BJ (cell line): ENCODE measurements at regions not wholly inside any gene's neighbourhood (a gene's known extent, or its start where the extent isn't known, plus 50 kb on each side); places are given as distances from the start of the nearest gene placed in this dataset.

Source experiments
- CTCF ChIA-PET: fragments of 350-600 bp; formaldehyde crosslinking; extraction: SDS; loops from one replicate; lab custom pipeline; 2021; ENCODE audit warnings: antibody characterized with exemption, inconsistent platforms; lab: Yijun Ruan, JAX
- POLR2A ChIA-PET: fragments of 300-600 bp; sonication (Branson Sonifier 250); formaldehyde crosslinking; extraction: SDS; loops from one replicate; lab custom pipeline; 2021; ENCODE audit warnings: antibody characterized with exemption; lab: Charles Lee
- DNase-seq: peaks from one replicate; pipeline ENCODE4 v3.0.0-alpha.2; 2011; ENCODE audit warnings: low read depth
- H3K27me3 ChIP-seq: 2 replicates; pipeline ENCODE4 v1.6.0; 2011; ENCODE audit warnings: low read length; ENCODE audit not compliant: control insufficient read depth, insufficient read depth
- H3K36me3 ChIP-seq: 2 replicates; pipeline ENCODE4 v1.5.1; 2011; ENCODE audit warnings: low read length; ENCODE audit not compliant: control insufficient read depth, insufficient read depth
- H3K4me3 ChIP-seq: 2 replicates; pipeline ENCODE4 v1.5.1; 2011; ENCODE audit warnings: low read depth, mild to moderate bottlenecking, control low read depth, low read length
- CTCF ChIP-seq: IDR thresholded peaks from 2 replicates; pipeline ENCODE4 v1.5.1; 2011; ENCODE audit warnings: low read depth, mild to moderate bottlenecking, control low read depth, inconsistent platforms, low read length, moderate library complexity; ENCODE audit not compliant: insufficient read depth

GRCh38 chr11:64445651-64446050, 86.7 kb downstream of the RPS6KA4 start:
- Histone ChIP-seq H3K36me3 (no peaks in the 10 kb centered on the region), H3K27me3 (peaks cover 10% of the 10 kb centered on the region), H3K4me3 (no peak overlapping the region)
- no peak for DNase-seq
- no peak for TF ChIP-seq CTCF
- ChIA-PET POLR2A (no interaction called here), CTCF (interaction anchor here (1.3 kb wide), 1 partner anchor 207 kb away, joined by 4 read pairs; no protein-coding TSS in a partner anchor)

GRCh38 chr11:64447831-64448598, 89.1 kb downstream of the RPS6KA4 start:
- CTCF ChIA-PET, result interaction anchor here (0.9 to 5.2 kb wide), 24 partner anchors 10 to 274 kb away, joined by 3 to 80 read pairs (median 8); no protein-coding TSS in a partner anchor
- no peak for DNase-seq
- POLR2A ChIA-PET, result no interaction called here
- H3K36me3 ChIP-seq, result no peaks in the 10 kb centered on the region
- H3K4me3 ChIP-seq, result no peak overlapping the region
- H3K27me3 ChIP-seq, result peaks cover 8% of the 10 kb centered on the region
- no peak for TF ChIP-seq CTCF

GRCh38 chr11:64448599-64449380, 89.8 kb downstream of the RPS6KA4 start:
- DNase-seq, result no peak

GRCh38 chr11:64449381-64450167, 90.6 kb downstream of the RPS6KA4 start:
- ChIA-PET POLR2A (interaction anchor here (0.5 to 0.7 kb wide), 2 partner anchors 12 to 405 kb away, joined by 3 read pairs; no protein-coding TSS in a partner anchor), CTCF (interaction anchor here (0.7 to 5.2 kb wide), 54 partner anchors 8 to 1593 kb away, joined by 3 to 80 read pairs (median 4); no protein-coding TSS in a partner anchor)
- TF ChIP-seq CTCF, result peak; percentile 91
- DNase-seq, result no peak
- Histone ChIP-seq H3K27me3 (peaks cover 7% of the 10 kb centered on the region), H3K36me3 (no peaks in the 10 kb centered on the region), H3K4me3 (no peak overlapping the region)

More at GRCh38 chr11:64448599-64449380, 89.8 kb downstream of the RPS6KA4 start:
- Histone ChIP-seq H3K27me3 (peaks cover 7% of the 10 kb centered on the region), H3K4me3 (no peak overlapping the region; the same call in 1 of the 2 replicates), H3K36me3 (no peaks in the 10 kb centered on the region)
- TF ChIP-seq CTCF, result peak; percentile 96
- ChIA-PET CTCF (interaction anchor here (0.7 to 5.2 kb wide), 50 partner anchors 7 to 1593 kb away, joined by 3 to 80 read pairs (median 5); no protein-coding TSS in a partner anchor), POLR2A (interaction anchor here (0.6 to 0.7 kb wide), 2 partner anchors 11 to 221 kb away, joined by 3 read pairs; no protein-coding TSS in a partner anchor)
